HepG2 (cell line): ENCODE measurements at regions not wholly inside any gene's neighbourhood (a gene's known extent, or its start where the extent isn't known, plus 50 kb on each side); places are given as distances from the start of the nearest gene placed in this dataset.

Experiments used
- ATAC-seq: fragments of 200-7000 bp; cut with Tn5 transposase; 3 replicates; pipeline ENCODE4 v1.9.1; 2020; ENCODE audit warnings: mild to moderate bottlenecking, moderate library complexity
- BruUV-seq: library from RNA; stranded (reverse); fragments of 400-500 nt; replicated peaks from 2 replicates; lab custom pipeline; 2021; lab: Mats Ljungman, UMichigan
- CTCF ChIA-PET: fragments of 300-600 bp; formaldehyde crosslinking; extraction: SDS; loops from one replicate; lab custom pipeline; 2021; ENCODE audit warnings: low total read pairs, inconsistent platforms, low intra/inter-chr PET ratio; lab: Yijun Ruan, JAX
- POLR2A ChIA-PET: fragments of 350-600 bp; sonication (Branson Sonifier 250); formaldehyde crosslinking; loops from one replicate; lab custom pipeline; 2020; ENCODE audit warnings: antibody characterized with exemption, inconsistent platforms; lab: Yijun Ruan, JAX
- DNase-seq: peaks from one replicate; pipeline ENCODE4 v3.0.0-alpha.2; 2015; ENCODE audit warnings: low spot score
- FAIRE-seq: peaks from 3 replicates; lab custom pipeline; 2011; peaks lifted over from hg19 to GRCh38; lab: Jason Lieb, UNC
- H2AFZ ChIP-seq: one replicate; pipeline ENCODE4 v1.6.1; 2011; ENCODE audit warnings: low read length, inconsistent platforms
- H3K27ac ChIP-seq: fragments of 300-600 bp; 3 replicates; pipeline ENCODE4 v1.8.0; 2011; ENCODE audit warnings: mixed run types, mild to moderate bottlenecking, mixed read lengths, low read length, inconsistent platforms; ENCODE audit not compliant: insufficient read depth; ENCODE audit errors: extremely low read length
- H3K27me3 ChIP-seq, 2 experiments: fragments of 200-600 bp in 1 of 2; 2 replicates in 1 of 2; 3 replicates in 1 of 2; pipeline versions ENCODE4 v1.6.0 to v1.8.0; 2011; ENCODE audit warnings: low read length in 2 of 2, mild to moderate bottlenecking in 2 of 2, moderate library complexity in 2 of 2, inconsistent platforms in 1 of 2; ENCODE audit not compliant: insufficient read depth in 2 of 2, control insufficient read depth in 1 of 2
- H3K36me3 ChIP-seq, 2 experiments: fragments of 200-600 bp in 1 of 2; replicated peaks in 1 of 2; 2 replicates in 1 of 2; 3 replicates in 1 of 2; pipeline versions ENCODE4 v1.5.1 to v1.8.0; 2011; ENCODE audit warnings: low read length in 2 of 2, inconsistent platforms in 1 of 2; ENCODE audit not compliant: insufficient read depth in 2 of 2, control insufficient read depth in 1 of 2
- H3K4me1 ChIP-seq: 2 replicates; pipeline ENCODE4 v1.5.1; 2012; ENCODE audit warnings: low read length, inconsistent platforms; ENCODE audit not compliant: insufficient read depth
- H3K4me2 ChIP-seq: 2 replicates; pipeline ENCODE4 v1.6.0; 2011; ENCODE audit warnings: low read depth, low read length, inconsistent platforms
- H3K4me3 ChIP-seq, 3 experiments: fragments of 200-600 bp in 1 of 3; sonication (generic), shearing (Covaris generic) in 1 of 3; replicated peaks in 1 of 3; 2 replicates each; pipeline ENCODE4 v1.5.1; 2011 to 2016; ENCODE audit warnings: low read length in 3 of 3, inconsistent platforms in 2 of 3, low read depth in 2 of 3, mild to moderate bottlenecking in 2 of 3, control low read depth in 1 of 3, mixed read lengths in 1 of 3; ENCODE audit not compliant: insufficient read depth in 1 of 3
- H3K79me2 ChIP-seq: one replicate; pipeline ENCODE4 v1.6.1; 2011; ENCODE audit warnings: low read length, inconsistent platforms; ENCODE audit not compliant: insufficient read depth
- H3K9ac ChIP-seq: 2 replicates; pipeline ENCODE4 v1.6.0; 2011; ENCODE audit warnings: mild to moderate bottlenecking, low read depth, low read length, inconsistent platforms; ENCODE audit not compliant: insufficient read depth
- H3K9me3 ChIP-seq: 2 replicates; pipeline ENCODE4 v1.5.1; 2012; ENCODE audit warnings: mild to moderate bottlenecking, low read length
- H4K20me1 ChIP-seq: 2 replicates; pipeline ENCODE4 v1.6.0; 2011; ENCODE audit warnings: inconsistent platforms, mild to moderate bottlenecking, low read length, moderate library complexity; ENCODE audit not compliant: insufficient read depth
- ETV6 ChIP-seq: sonication (generic); formaldehyde crosslinking; conservative IDR thresholded peaks from 2 replicates; pipeline ENCODE4 v1.4.0; 2020; ENCODE audit warnings: missing genetic modification reagents
- FOXO4 ChIP-seq: sonication (generic); formaldehyde crosslinking; conservative IDR thresholded peaks from 2 replicates; pipeline ENCODE4 v1.8.1; 2023; ENCODE audit warnings: missing genetic modification reagents
- NFE2 ChIP-seq: sonication (generic); formaldehyde crosslinking; IDR thresholded peaks from 2 replicates; pipeline ENCODE4 v1.4.0; 2020; ENCODE audit warnings: missing genetic modification reagents
- ZKSCAN8 ChIP-seq: IDR thresholded peaks from 2 replicates; pipeline ENCODE4 v1.6.1; 2016; ENCODE audit warnings: borderline replicate concordance, missing genetic modification reagents, missing compliant biosample characterization
- ZNF446 ChIP-seq: sonication (generic); formaldehyde crosslinking; IDR thresholded peaks from 2 replicates; pipeline ENCODE4 v1.5.0; 2020; ENCODE audit warnings: mild to moderate bottlenecking, missing genetic modification reagents
- ZNF614 ChIP-seq: IDR thresholded peaks from 2 replicates; pipeline ENCODE4 v1.6.1; 2018; ENCODE audit warnings: missing biosample characterization, missing genetic modification reagents, inconsistent platforms, borderline replicate concordance
- WGBS: methylation state at CpG from one replicate; pipeline ENCODE4 v1.1.6; 2017; ENCODE audit warnings: low lambda C conversion rate; 5-methylcytosine and 5-hydroxymethylcytosine counted together
- in situ Hi-C: cut with HindIII; loops from 2 replicates; pipeline ENCODE4 v1.10.0; 2017; ENCODE audit warnings: low pct_unique_long_range_greater_than_20kb; ENCODE audit not compliant: extremely low pct_ligation_motif_present
- intact Hi-C: fragments of 100-400 bp; cut with micrococcal nuclease; formaldehyde crosslinking; loops from one replicate; pipeline ENCODE4 v1.10.0; 2022; ENCODE audit not compliant: unreplicated experiment

GRCh38 chr16:62929593-62929992 is 893.4 kb upstream of the CDH8 start (continued):
- no peak for TF ChIP-seq ETV6 (CRISPR knock-in tag)
- no peak for TF ChIP-seq ZKSCAN8 (CRISPR knock-in tag)

GRCh38 chr16:62927122-62927521 is 890.9 kb upstream of the CDH8 start:
- TF ChIP-seq ZNF446 (CRISPR knock-in tag): no peak
- no peak for TF ChIP-seq ZNF614 (CRISPR knock-in tag)
- no peak for TF ChIP-seq FOXO4 (CRISPR knock-in tag)
- TF ChIP-seq NFE2 (CRISPR knock-in tag): no peak
- Histone ChIP-seq H3K4me1 (no peaks in the 10 kb centered on the region), H3K79me2 (no peaks in the 10 kb centered on the region), H3K9ac (no peak overlapping the region), H3K36me3 (no peaks in the 10 kb centered on the region), H3K27me3 (no peaks in the 10 kb centered on the region), H3K27ac (no peak overlapping the region), H3K4me3 (no peak overlapping the region), H4K20me1 (no peaks in the 10 kb centered on the region), H3K4me2 (no peak overlapping the region), H3K9me3 (peaks cover 84% of the 10 kb centered on the region), H2AFZ (no peak overlapping the region)
- FAIRE-seq: no peak
- ChIA-PET CTCF (no interaction called here), POLR2A (no interaction called here)
- no peak for DNase-seq
- 2% methylated on average over 2 of the region's 2 CpGs for WGBS
- in situ Hi-C loops (no loop called here), intact Hi-C loops (no loop called here)
- no TSS peak for BruUV-seq
- ATAC-seq: no peak
